HEK293T (cell line): ENCODE measurements at regions not wholly inside any gene's neighbourhood (a gene's known extent, or its start where the extent isn't known, plus 50 kb on each side); places are given as distances from the start of the nearest gene placed in this dataset.

ENCODE experiments used
- ARNT ChIP-seq: fragments of 450-650 bp; IDR thresholded peaks from 2 replicates; pipeline ENCODE4 v1.6.1; 2017; ENCODE audit warnings: mild to moderate bottlenecking
- NFRKB ChIP-seq: fragments of 450-650 bp; IDR thresholded peaks from 2 replicates; pipeline ENCODE4 v1.6.1; 2016; ENCODE audit warnings: mild to moderate bottlenecking, moderate library complexity
- SP1 ChIP-seq: fragments of 450-650 bp; IDR thresholded peaks from 2 replicates; pipeline ENCODE4 v1.6.1; 2017

GRCh38 chr22:48015701-48016100 is 1253.3 kb downstream of the TBC1D22A start:
- TF ChIP-seq SP1 (no peak), ARNT (no peak), NFRKB (no peak)
